Medulla oblongata (tissue), 1 donor: ENCODE measurements at regions not wholly inside any gene's neighbourhood (a gene's known extent, or its start where the extent isn't known, plus 50 kb on each side); places are given as distances from the start of the nearest gene placed in this dataset.

Experiments used
- DNase-seq: peaks from one replicate; pipeline ENCODE4 v3.0.0-alpha.2; 2015; ENCODE audit errors: extremely low spot score

- no peak for DNase-seq
Observed at GRCh38 chrX:78493180-78493579, 165.8 kb upstream of the CYSLTR1 start.

GRCh38 chrX:78476701-78477100 lies 149.3 kb upstream of the CYSLTR1 start:
- DNase-seq, result no peak

DNA sequence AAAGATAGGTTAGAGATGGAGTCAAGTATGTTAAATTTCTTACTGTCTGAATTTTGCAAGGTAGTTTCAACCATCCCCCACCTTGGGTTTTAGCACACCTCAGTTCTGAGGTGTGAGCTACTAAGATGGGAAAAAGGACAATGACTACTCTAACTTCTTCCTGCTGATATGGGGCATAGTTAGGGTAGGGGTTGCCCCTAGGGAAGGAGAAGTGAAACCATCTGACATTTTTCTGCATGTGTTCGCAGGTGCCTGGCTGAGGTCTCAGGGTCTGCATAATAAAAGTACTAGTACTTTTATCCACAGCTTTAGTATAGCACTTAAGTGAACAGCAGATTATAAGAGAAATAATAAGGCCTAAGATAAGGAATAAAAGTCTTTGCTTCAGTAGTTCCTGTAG lies 129.5 kb upstream of the CYSLTR1 start:
- no peak for DNase-seq

DNA sequence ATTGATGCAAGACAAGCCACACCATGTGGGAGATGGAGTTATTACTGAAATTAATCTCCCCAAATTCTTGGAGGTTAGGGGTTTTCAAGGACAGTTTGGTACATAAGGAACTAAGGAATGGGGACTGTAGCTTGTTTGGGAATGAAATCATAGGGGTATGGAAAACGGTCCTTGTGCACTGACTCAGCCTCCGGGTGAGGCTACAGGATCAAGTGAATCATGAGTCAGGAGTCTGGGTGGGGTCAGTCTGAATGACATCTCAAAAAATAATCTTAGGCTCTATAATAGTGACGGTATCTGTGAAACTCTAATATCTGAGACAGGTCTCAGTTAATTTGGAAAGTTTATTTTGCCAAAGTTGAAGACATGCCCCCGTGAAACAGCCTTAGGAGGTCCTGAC lies 128.5 kb upstream of the CYSLTR1 start:
- no peak for DNase-seq

- DNase-seq, result no peak
Observed at GRCh38 chrX:78452356-78452755, 124.9 kb upstream of the CYSLTR1 start.

GRCh38 chrX:78437621-78438020 lies 110.2 kb upstream of the CYSLTR1 start:
- DNase-seq, result no peak

GRCh38 chrX:78429172-78429571 lies 101.8 kb upstream of the CYSLTR1 start:
- DNase-seq, result no peak

DNA sequence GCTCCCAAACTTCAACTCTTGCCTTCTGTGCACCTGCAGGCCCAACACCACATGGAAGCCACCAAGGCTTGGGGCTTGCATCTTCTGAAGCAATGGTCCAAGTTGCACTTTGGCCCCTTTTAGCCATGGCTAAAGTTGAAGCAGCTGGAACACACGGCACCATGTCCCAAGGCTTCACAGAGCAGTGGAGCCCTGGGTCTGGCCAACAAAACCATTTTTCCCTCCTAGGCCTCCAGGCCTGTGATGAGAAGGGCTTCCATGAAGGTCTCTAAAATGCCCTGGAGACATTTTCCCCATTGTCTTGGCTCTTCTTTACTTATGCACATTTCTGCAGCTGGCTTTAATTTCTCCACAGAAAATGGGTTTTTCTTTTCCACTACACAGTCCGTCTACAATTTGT lies 61.3 kb upstream of the CYSLTR1 start:
- no peak for DNase-seq

- DNase-seq, result no peak
Observed at GRCh38 chrX:78387364-78387763, 60.0 kb upstream of the CYSLTR1 start.

DNA sequence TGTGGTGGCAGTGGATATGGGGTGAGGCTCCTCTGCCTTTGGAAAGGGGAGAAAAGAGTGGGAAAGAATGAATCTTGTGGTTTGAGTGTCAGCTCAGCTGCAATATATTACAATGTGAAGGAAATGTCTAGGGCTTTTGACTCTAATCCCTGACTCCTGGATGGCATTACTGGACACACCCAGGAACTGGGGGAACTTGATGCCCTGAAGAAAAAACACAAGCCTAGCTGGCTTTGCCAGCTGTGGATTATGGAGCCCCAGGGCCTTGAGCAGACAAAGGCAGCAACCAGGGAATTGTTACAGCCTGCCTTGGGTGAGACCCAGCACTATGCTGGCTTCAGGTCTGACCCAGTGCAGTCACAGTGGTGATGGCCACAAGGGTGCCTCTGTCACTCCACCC lies 57.1 kb upstream of the CYSLTR1 start:
- no peak for DNase-seq

GRCh38 chrX:78383594-78383993 lies 56.2 kb upstream of the CYSLTR1 start:
- DNase-seq, result no peak

DNA sequence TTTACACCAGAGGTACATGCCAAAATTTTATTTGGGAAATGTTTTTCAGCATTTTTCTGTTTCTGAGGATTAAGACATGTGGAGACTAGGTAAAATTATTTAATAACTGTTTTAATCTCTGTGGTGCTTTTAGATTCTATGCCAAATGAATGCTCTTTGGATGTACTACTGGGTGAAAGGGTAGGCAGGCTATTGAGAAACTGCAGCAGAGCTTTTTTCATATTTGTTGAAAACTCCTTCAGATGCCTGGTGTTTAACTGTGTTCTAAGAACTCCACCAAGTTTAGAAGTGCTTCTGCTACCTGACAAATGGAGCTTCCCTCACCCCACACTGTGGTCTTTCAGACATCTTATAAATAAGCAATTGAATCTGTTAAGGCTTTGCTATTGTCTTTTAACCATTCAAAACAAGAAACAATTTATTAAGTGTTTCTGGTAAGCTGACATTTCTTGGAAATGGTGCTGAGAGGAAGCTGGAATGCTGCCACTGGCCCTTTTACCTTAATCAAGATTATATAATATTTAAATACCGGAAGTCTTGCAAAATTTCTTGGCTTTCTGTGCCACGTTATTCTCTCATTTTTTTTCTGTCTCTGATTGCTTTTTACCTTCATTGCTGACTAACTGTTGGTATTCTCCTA lies 51.2 kb upstream of the CYSLTR1 start:
- no peak for DNase-seq
